B cell (primary cell): ENCODE measurements at regions not wholly inside any gene's neighbourhood (a gene's known extent, or its start where the extent isn't known, plus 50 kb on each side); places are given as distances from the start of the nearest gene placed in this dataset.

Experiments
- ATAC-seq: fragments of 200-7000 bp; cut with Tn5 transposase; one replicate; pipeline ENCODE4 v1.10.0; 2021; ENCODE audit warnings: low read depth, mild to moderate bottlenecking, moderate number of reproducible peaks, moderate library complexity
- CTCF ChIA-PET: fragments of 350-600 bp; sonication (Branson Sonifier 250); formaldehyde crosslinking; loops from one replicate; lab custom pipeline; 2021; ENCODE audit warnings: antibody characterized with exemption, inconsistent platforms; lab: Charles Lee
- POLR2A ChIA-PET: fragments of 350-600 bp; sonication (Branson Sonifier 250); formaldehyde crosslinking; loops from one replicate; lab custom pipeline; 2021; ENCODE audit warnings: antibody characterized with exemption; lab: Charles Lee
- DNase-seq: peaks from one replicate; pipeline ENCODE4 v3.0.0; 2013
- H2AFZ ChIP-seq: 2 replicates; pipeline ENCODE4 v1.6.1; 2012; ENCODE audit warnings: mild to moderate bottlenecking, low read depth, low read length; ENCODE audit not compliant: insufficient read depth, poor library complexity, severe bottlenecking
- H3K27ac ChIP-seq, 2 donors: 1 replicate in 1 of 2; 2 replicates in 1 of 2; pipeline ENCODE4 v1.5.1; 2012 to 2013; ENCODE audit warnings: low read length in 2 of 2, mild to moderate bottlenecking in 2 of 2, moderate library complexity in 1 of 2
- H3K27me3 ChIP-seq, 4 experiments: fragments of 200-600 bp in 1 of 4; sonication (generic) in 1 of 4; replicated peaks in 1 of 4; 1 replicate in 2 of 4; 2 replicates in 2 of 4; pipeline versions ENCODE4 v1.6.1 to v1.7.0; 2013 to 2016; ENCODE audit warnings: low read length in 3 of 4, mild to moderate bottlenecking in 2 of 4, mixed read lengths in 1 of 4, moderate library complexity in 1 of 4; ENCODE audit not compliant: insufficient read depth in 4 of 4, control insufficient read depth in 3 of 4; ENCODE audit errors: control extremely low read depth in 1 of 4
- H3K36me3 ChIP-seq, 2 experiments: replicated peaks in 1 of 2; 1 replicate in 1 of 2; 2 replicates in 1 of 2; pipeline versions ENCODE4 v1.6.1 to v1.7.1; 2013; ENCODE audit warnings: low read length in 1 of 2; ENCODE audit not compliant: insufficient read depth in 2 of 2, control insufficient read depth in 1 of 2; ENCODE audit errors: control extremely low read depth in 1 of 2, extremely low read depth in 1 of 2
- H3K4me1 ChIP-seq, 2 donors: fragments of 200-600 bp in 1 of 2; sonication (generic) in 1 of 2; 1 replicate in 1 of 2; 2 replicates in 1 of 2; pipeline versions ENCODE4 v1.5.1 to v1.6.1; 2013 to 2017; ENCODE audit warnings: low read length in 2 of 2; ENCODE audit not compliant: control insufficient read depth in 2 of 2, insufficient read depth in 2 of 2
- H3K4me2 ChIP-seq: replicated peaks from 2 replicates; pipeline ENCODE3; 2012; ENCODE audit warnings: mild to moderate bottlenecking, low read depth, low read length; ENCODE audit not compliant: poor library complexity, severe bottlenecking
- H3K4me3 ChIP-seq, 5 experiments: fragments of 200-600 bp in 1 of 5; sonication (generic) in 1 of 5; 1 replicate in 3 of 5; 2 replicates in 2 of 5; pipeline versions ENCODE4 v1.5.1 to v1.7.0; 2011 to 2016; ENCODE audit warnings: low read length in 4 of 5, mild to moderate bottlenecking in 4 of 5, low read depth in 2 of 5, control low read depth in 1 of 5, moderate library complexity in 1 of 5; ENCODE audit not compliant: insufficient read depth in 1 of 5; ENCODE audit errors: control extremely low read depth in 1 of 5, extremely low read depth in 1 of 5
- H3K79me2 ChIP-seq: fragments of 200-600 bp; sonication (generic); one replicate; pipeline ENCODE4 v1.6.0; 2016; ENCODE audit warnings: low read length; ENCODE audit not compliant: control insufficient read depth, insufficient read depth
- H3K9ac ChIP-seq: fragments of 200-600 bp; sonication (generic); 2 replicates; pipeline ENCODE4 v1.6.1; 2017; ENCODE audit warnings: mild to moderate bottlenecking, low read length, moderate library complexity
- H3K9me3 ChIP-seq, 3 donors: one replicate each; pipeline versions ENCODE4 v1.6.1 to v1.7.1; 2013; ENCODE audit warnings: low read length in 2 of 3; ENCODE audit not compliant: control insufficient read depth in 2 of 3, insufficient read depth in 1 of 3; ENCODE audit errors: control extremely low read depth in 1 of 3
- H4K20me1 ChIP-seq: 2 replicates; pipeline ENCODE4 v1.6.0; 2012; ENCODE audit warnings: mild to moderate bottlenecking, low read length; ENCODE audit not compliant: insufficient read depth, control insufficient read depth, poor library complexity, severe bottlenecking
- H3K27ac Mint-ChIP-seq: one replicate; pipeline ENCODE4 v1.8.0; 2021; ENCODE audit warnings: mixed read lengths
- H3K27me3 Mint-ChIP-seq: one replicate; pipeline ENCODE4 v1.8.0; 2021; ENCODE audit warnings: mixed read lengths
- H3K4me1 Mint-ChIP-seq: one replicate; pipeline ENCODE4 v1.8.0; 2021; ENCODE audit warnings: mixed read lengths
- H3K4me3 Mint-ChIP-seq: one replicate; pipeline ENCODE4 v1.8.0; 2021; ENCODE audit warnings: mixed read lengths
- H3K9me3 Mint-ChIP-seq: one replicate; pipeline ENCODE4 v1.8.0; 2022; ENCODE audit warnings: mixed read lengths; ENCODE audit not compliant: insufficient read depth
- EZH2 ChIP-seq: IDR thresholded peaks from 2 replicates; pipeline ENCODE4 v1.6.1; 2012; ENCODE audit warnings: borderline replicate concordance, low read depth, mild to moderate bottlenecking, moderate library complexity, low read length; ENCODE audit not compliant: insufficient read depth, poor library complexity, severe bottlenecking
- WGBS: methylation state at CpG from one replicate; pipeline ENCODE4 v1.1.5; 2013; ENCODE audit warnings: missing lambda C conversion rate; ENCODE audit not compliant: insufficient coverage; 5-methylcytosine and 5-hydroxymethylcytosine counted together
- intact Hi-C: fragments of 100-400 bp; cut with micrococcal nuclease; formaldehyde crosslinking; loops from one replicate; pipeline ENCODE4 v1.10.0; 2022
- TF ChIP-seq, protein P1 (sequence below): fragments of 200-600 bp; IDR thresholded peaks from one replicate; pipeline ENCODE4 v1.8.0; 2022; ENCODE audit warnings: antibody characterized with exemption, mild to moderate bottlenecking

DNA sequence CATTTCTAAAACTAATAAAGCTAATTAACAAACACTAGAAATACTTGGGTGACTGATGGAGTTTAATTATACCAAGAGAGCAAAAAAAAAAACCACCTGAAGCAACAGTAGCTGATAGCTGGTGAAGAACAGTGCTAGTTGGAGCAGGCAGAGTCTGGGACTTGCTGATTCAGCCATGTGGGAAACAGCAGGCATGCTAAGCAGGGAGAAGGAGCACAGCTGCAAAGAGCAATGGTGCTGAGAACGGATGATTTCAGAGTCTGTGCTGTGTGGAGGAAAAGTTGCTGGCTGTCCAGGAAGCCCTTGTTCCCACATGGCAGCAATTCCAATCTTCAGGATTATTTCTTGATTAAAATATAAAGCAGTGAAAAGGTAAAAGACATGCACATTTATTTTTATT is 68.8 kb downstream of the NPY1R start:
- Histone ChIP-seq H3K4me2 (no peak overlapping the region), H2AFZ (no peak overlapping the region), H3K9me3 (peaks cover 0 to 4% (median 0%) of the 10 kb centered on the region in 3 donors), H3K9ac (no peak overlapping the region), H3K4me3 (no peak overlapping the region), H3K79me2 (no peaks in the 10 kb centered on the region), H3K27ac (no peak overlapping the region), H3K27me3 (no peaks in the 10 kb centered on the region), H3K36me3 (no peaks in the 10 kb centered on the region), H3K4me1 (no peaks in the 10 kb centered on the region), H4K20me1 (no peaks in the 10 kb centered on the region)
- DNase-seq, result no peak
- intact Hi-C loops, result no loop called here
- no peaks in the 10 kb centered on the region for H3K4me1 Mint-ChIP-seq
- ChIA-PET POLR2A (no interaction called here), CTCF (no interaction called here)
- H3K4me3 Mint-ChIP-seq, result no peak overlapping the region
- no peak overlapping the region for H3K27ac Mint-ChIP-seq
- no peaks in the 10 kb centered on the region for H3K9me3 Mint-ChIP-seq
- no peak for ATAC-seq
- no peak for TF ChIP-seq EZH2
- TF ChIP-seq, protein P1, sequence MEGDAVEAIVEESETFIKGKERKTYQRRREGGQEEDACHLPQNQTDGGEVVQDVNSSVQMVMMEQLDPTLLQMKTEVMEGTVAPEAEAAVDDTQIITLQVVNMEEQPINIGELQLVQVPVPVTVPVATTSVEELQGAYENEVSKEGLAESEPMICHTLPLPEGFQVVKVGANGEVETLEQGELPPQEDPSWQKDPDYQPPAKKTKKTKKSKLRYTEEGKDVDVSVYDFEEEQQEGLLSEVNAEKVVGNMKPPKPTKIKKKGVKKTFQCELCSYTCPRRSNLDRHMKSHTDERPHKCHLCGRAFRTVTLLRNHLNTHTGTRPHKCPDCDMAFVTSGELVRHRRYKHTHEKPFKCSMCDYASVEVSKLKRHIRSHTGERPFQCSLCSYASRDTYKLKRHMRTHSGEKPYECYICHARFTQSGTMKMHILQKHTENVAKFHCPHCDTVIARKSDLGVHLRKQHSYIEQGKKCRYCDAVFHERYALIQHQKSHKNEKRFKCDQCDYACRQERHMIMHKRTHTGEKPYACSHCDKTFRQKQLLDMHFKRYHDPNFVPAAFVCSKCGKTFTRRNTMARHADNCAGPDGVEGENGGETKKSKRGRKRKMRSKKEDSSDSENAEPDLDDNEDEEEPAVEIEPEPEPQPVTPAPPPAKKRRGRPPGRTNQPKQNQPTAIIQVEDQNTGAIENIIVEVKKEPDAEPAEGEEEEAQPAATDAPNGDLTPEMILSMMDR, result no peak
- WGBS, result 80% methylated on average over 1 of the region's 1 CpG
- H3K27me3 Mint-ChIP-seq, result peaks cover 3% of the 10 kb centered on the region

DNA sequence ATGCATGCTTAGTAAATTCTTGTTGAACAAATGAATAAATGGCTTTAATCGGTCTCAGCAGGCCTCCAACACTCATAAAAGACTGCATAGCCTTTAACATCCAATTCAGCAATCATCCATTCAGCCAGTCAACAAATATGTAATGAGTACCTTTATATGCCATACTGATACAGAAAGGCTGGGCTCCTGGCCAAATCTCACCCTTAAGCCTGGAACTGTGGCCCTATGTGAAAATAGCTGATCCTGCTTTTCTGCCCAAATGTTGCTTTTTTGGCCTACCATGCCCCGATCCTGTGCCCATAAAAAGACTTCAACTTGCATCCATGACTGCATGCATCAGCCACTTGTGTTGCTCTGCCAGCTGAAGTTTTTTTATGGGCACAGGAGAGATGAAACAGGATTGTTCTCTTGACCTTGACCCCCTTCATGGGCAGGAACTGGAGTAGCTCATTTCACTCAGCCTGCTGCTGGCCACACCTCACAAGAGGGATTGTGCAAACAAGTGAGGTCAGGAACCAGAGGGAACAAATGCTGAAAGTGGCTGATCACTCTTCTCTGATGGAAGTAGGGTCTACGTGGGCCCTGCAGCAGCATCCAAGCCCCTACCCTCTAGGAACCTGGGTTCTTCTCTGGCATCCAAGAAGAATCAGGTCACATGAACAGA is 75.6 kb downstream of the NPY1R start:
- WGBS, result no CpG with 5 or more reads among the region's 3 CpGs

More for the DNA sequence above, 75.6 kb downstream of the NPY1R start:
- Mint-ChIP-seq H3K4me1 (no peaks in the 10 kb centered on the region), H3K27me3 (peaks cover 13% of the 10 kb centered on the region), H3K27ac (no peak overlapping the region), H3K9me3 (peaks cover 2% of the 10 kb centered on the region), H3K4me3 (no peak overlapping the region)
- CTCF ChIA-PET, result no interaction called here
- POLR2A ChIA-PET, result no interaction called here
- no peak overlapping the region for H3K4me3 ChIP-seq
- intact Hi-C loops, result no loop called here
- TF ChIP-seq, protein P1, result no peak
- no peak for TF ChIP-seq EZH2
- H3K79me2 ChIP-seq, result no peaks in the 10 kb centered on the region
- ATAC-seq (no peak), DNase-seq (no peak)
- H2AFZ ChIP-seq, result no peak overlapping the region
- H3K9me3 ChIP-seq, result peaks cover 0 to 15% (median 0%) of the 10 kb centered on the region in 3 donors
- no peak overlapping the region for H3K27ac ChIP-seq
- H3K27me3 ChIP-seq, result peaks cover 0 to 5% (median 2%) of the 10 kb centered on the region in 4 experiments
- no peaks in the 10 kb centered on the region for H3K4me1 ChIP-seq
- H3K4me2 ChIP-seq, result no peak overlapping the region
- H3K36me3 ChIP-seq, result no peaks in the 10 kb centered on the region
- no peak overlapping the region for H3K9ac ChIP-seq
- H4K20me1 ChIP-seq, result no peaks in the 10 kb centered on the region
